CD4-positive, alpha-beta T cell (primary cell): ENCODE measurements at regions not wholly inside any gene's neighbourhood (a gene's known extent, or its start where the extent isn't known, plus 50 kb on each side); places are given as distances from the start of the nearest gene placed in this dataset.

Experiments
- ATAC-seq: fragments of 200-7000 bp; cut with Tn5 transposase; one replicate; pipeline ENCODE4 v1.10.0; 2022; ENCODE audit warnings: mild to moderate bottlenecking; ENCODE audit not compliant: poor library complexity
- CTCF ChIA-PET: fragments of 350-600 bp; sonication (Branson Sonifier 250); formaldehyde crosslinking; loops from one replicate; lab custom pipeline; 2021; ENCODE audit warnings: antibody characterized with exemption, inconsistent platforms; lab: Charles Lee
- POLR2A ChIA-PET: fragments of 350-600 bp; sonication (Branson Sonifier 250); formaldehyde crosslinking; loops from one replicate; lab custom pipeline; 2021; ENCODE audit warnings: antibody characterized with exemption, inconsistent platforms; lab: Charles Lee
- DNase-seq, 14 experiments: peaks; one replicate each; pipeline ENCODE4 v3.0.0-alpha.2; 2013 to 2020; ENCODE audit warnings: mixed read lengths in 2 of 14
- H3K27ac ChIP-seq, 2 donors: one replicate each; pipeline versions ENCODE4 v1.5.1 to v1.7.0; 2013; ENCODE audit warnings: low read length in 2 of 2, low read depth in 1 of 2, mild to moderate bottlenecking in 1 of 2
- H3K27me3 ChIP-seq, 2 experiments: 1 replicate in 1 of 2; 2 replicates in 1 of 2; pipeline versions ENCODE4 v1.6.1 to v1.7.0; 2013; ENCODE audit warnings: low read length in 2 of 2, control low read depth in 1 of 2, mild to moderate bottlenecking in 1 of 2, moderate library complexity in 1 of 2; ENCODE audit not compliant: insufficient read depth in 2 of 2, control insufficient read depth in 1 of 2
- H3K36me3 ChIP-seq: one replicate; pipeline ENCODE4 v1.6.1; 2013; ENCODE audit warnings: low read length, control low read depth; ENCODE audit not compliant: insufficient read depth
- H3K4me1 ChIP-seq: one replicate; pipeline ENCODE4 v1.6.1; 2013; ENCODE audit warnings: low read length, control low read depth; ENCODE audit not compliant: insufficient read depth
- H3K4me3 ChIP-seq: one replicate; pipeline ENCODE4 v1.5.1; 2013; ENCODE audit warnings: mild to moderate bottlenecking, low read length, moderate library complexity
- H3K9me3 ChIP-seq, 2 experiments: 1 replicate in 1 of 2; 2 replicates in 1 of 2; pipeline versions ENCODE4 v1.6.1 to v1.7.0; 2013; ENCODE audit warnings: low read length in 2 of 2, mild to moderate bottlenecking in 2 of 2, control low read depth in 1 of 2, moderate library complexity in 1 of 2; ENCODE audit not compliant: control insufficient read depth in 1 of 2, insufficient read depth in 1 of 2
- H3K27ac Mint-ChIP-seq: one replicate; pipeline ENCODE4 v1.8.0; 2020; ENCODE audit warnings: mixed read lengths
- H3K27me3 Mint-ChIP-seq: one replicate; pipeline ENCODE4 v1.8.0; 2021; ENCODE audit warnings: mixed read lengths
- H3K36me3 Mint-ChIP-seq: one replicate; pipeline ENCODE4 v1.8.0; 2021; ENCODE audit warnings: low read depth, mixed read lengths
- H3K4me1 Mint-ChIP-seq: one replicate; pipeline ENCODE4 v1.8.0; 2021; ENCODE audit warnings: low read depth, mixed read lengths
- H3K4me3 Mint-ChIP-seq: one replicate; pipeline ENCODE4 v1.8.0; 2020; ENCODE audit warnings: mild to moderate bottlenecking, mixed read lengths
- H3K9me3 Mint-ChIP-seq: one replicate; pipeline ENCODE4 v1.8.0; 2020; ENCODE audit warnings: mixed read lengths
- CTCF ChIP-seq: fragments of 200-600 bp; IDR thresholded peaks from one replicate; pipeline ENCODE4 v1.8.0; 2022; ENCODE audit warnings: antibody characterized with exemption, mild to moderate bottlenecking
- intact Hi-C, 2 experiments: fragments of 100-400 bp; cut with DNase I in 1 of 2; cut with micrococcal nuclease in 1 of 2; formaldehyde crosslinking; loops; one replicate each; pipeline versions ENCODE4 v1.15.1 to v1.9.0; 2023 to 2025; cut with DNase I, micrococcal nuclease

GRCh38 chr10:128875956-128876736 is 590.9 kb upstream of the MGMT start:
- intact Hi-C loops = no loop called here
- no peaks in the 10 kb centered on the region for H3K36me3 Mint-ChIP-seq

GRCh38 chr10:128877141-128877540 is 589.9 kb upstream of the MGMT start:
- no peak for TF ChIP-seq CTCF
- Histone ChIP-seq H3K4me1 (no peaks in the 10 kb centered on the region), H3K27me3 (no peaks in the 10 kb centered on the region), H3K36me3 (no peaks in the 10 kb centered on the region), H3K4me3 (no peak overlapping the region), H3K27ac (no peak overlapping the region), H3K9me3 (peaks cover 0 to 3% of the 10 kb centered on the region in 2 experiments)
- ATAC-seq = no peak
- no peak for DNase-seq
- peaks cover 7% of the 10 kb centered on the region for H3K27me3 Mint-ChIP-seq
- no peaks in the 10 kb centered on the region for H3K4me1 Mint-ChIP-seq
- no peaks in the 10 kb centered on the region for H3K9me3 Mint-ChIP-seq
- H3K27ac Mint-ChIP-seq = no peak overlapping the region
- ChIA-PET POLR2A (no interaction called here), CTCF (no interaction called here)
- no peaks in the 10 kb centered on the region for H3K36me3 Mint-ChIP-seq
- intact Hi-C loops = no loop called here
- no peak overlapping the region for H3K4me3 Mint-ChIP-seq

More at GRCh38 chr10:128875956-128876736, 590.9 kb upstream of the MGMT start:
- Histone ChIP-seq H3K36me3 (no peaks in the 10 kb centered on the region), H3K4me3 (no peak overlapping the region), H3K4me1 (no peaks in the 10 kb centered on the region), H3K9me3 (peaks cover 0 to 3% of the 10 kb centered on the region in 2 experiments), H3K27ac (no peak overlapping the region), H3K27me3 (no peaks in the 10 kb centered on the region)
- Mint-ChIP-seq H3K9me3 (no peaks in the 10 kb centered on the region), H3K27me3 (peaks cover 7% of the 10 kb centered on the region), H3K27ac (no peak overlapping the region), H3K4me1 (no peaks in the 10 kb centered on the region), H3K4me3 (no peak overlapping the region)
- ChIA-PET CTCF (no interaction called here), POLR2A (no interaction called here)
- DNase-seq (no peak), ATAC-seq (no peak)
- TF ChIP-seq CTCF = no peak

- TF ChIP-seq CTCF = no peak
- intact Hi-C loops = no loop called here
- Mint-ChIP-seq H3K4me3 (no peak overlapping the region), H3K36me3 (no peaks in the 10 kb centered on the region), H3K4me1 (no peaks in the 10 kb centered on the region), H3K27ac (no peak overlapping the region), H3K27me3 (peaks cover 7% of the 10 kb centered on the region), H3K9me3 (no peaks in the 10 kb centered on the region)
- H3K9me3 ChIP-seq = peaks cover 0 to 6% of the 10 kb centered on the region in 2 experiments
- H3K27ac ChIP-seq = no peak overlapping the region
- no peak for ATAC-seq
- ChIA-PET POLR2A (no interaction called here), CTCF (no interaction called here)
- no peaks in the 10 kb centered on the region for H3K27me3 ChIP-seq
- H3K36me3 ChIP-seq = no peaks in the 10 kb centered on the region
- DNase-seq = no peak
- no peak overlapping the region for H3K4me3 ChIP-seq
- H3K4me1 ChIP-seq = no peaks in the 10 kb centered on the region
These were observed 589.1 kb upstream of the MGMT start for GRCh38 chr10:128877936-128878335.
